HL-60 (cell line): ENCODE measurements at regions not wholly inside any gene's neighbourhood (a gene's known extent, or its start where the extent isn't known, plus 50 kb on each side); places are given as distances from the start of the nearest gene placed in this dataset.

Experiments used
- DNase-seq, 2 experiments: peaks; one replicate each; pipeline ENCODE4 v3.0.0-alpha.2; 2010 to 2020; ENCODE audit warnings: low read depth in 1 of 2, low spot score in 1 of 2
- H3K27ac ChIP-seq: fragments of 250-450 bp; sonication (Bioruptor Pico); replicated peaks from 2 replicates; pipeline ENCODE4 v1.5.1; 2020; ENCODE audit warnings: mild to moderate bottlenecking, moderate library complexity
- H3K27me3 ChIP-seq: fragments of 250-450 bp; sonication (Bioruptor Pico); 2 replicates; pipeline ENCODE4 v1.5.1; 2021; ENCODE audit warnings: mild to moderate bottlenecking, moderate library complexity; ENCODE audit not compliant: insufficient read depth, poor library complexity, severe bottlenecking
- H3K4me3 ChIP-seq: replicated peaks from 2 replicates; pipeline ENCODE4 v1.5.1; 2011; ENCODE audit warnings: mild to moderate bottlenecking, control low read depth, low read length; ENCODE audit not compliant: insufficient read depth
- GABPA ChIP-seq: IDR thresholded peaks from 2 replicates; pipeline ENCODE4 v1.6.1; 2012; ENCODE audit warnings: low read depth
- POLR2AphosphoS5 ChIP-seq: IDR thresholded peaks from 2 replicates; pipeline ENCODE4 v1.6.1; 2012; ENCODE audit warnings: low read depth
- SPI1 ChIP-seq: IDR thresholded peaks from 2 replicates; pipeline ENCODE4 v1.6.1; 2012; ENCODE audit warnings: low read depth, mild to moderate bottlenecking, borderline replicate concordance
- TF ChIP-seq, protein P1 (sequence below): IDR thresholded peaks from one replicate; pipeline ENCODE4 v1.5.1; 2011; ENCODE audit warnings: low read length, control low read depth, inconsistent platforms; ENCODE audit not compliant: insufficient read depth
- TF ChIP-seq, protein P2 (sequence below): IDR thresholded peaks from 2 replicates; pipeline ENCODE4 v1.6.1; 2012; ENCODE audit warnings: low read depth; ENCODE audit not compliant: insufficient replicate concordance

DNA sequence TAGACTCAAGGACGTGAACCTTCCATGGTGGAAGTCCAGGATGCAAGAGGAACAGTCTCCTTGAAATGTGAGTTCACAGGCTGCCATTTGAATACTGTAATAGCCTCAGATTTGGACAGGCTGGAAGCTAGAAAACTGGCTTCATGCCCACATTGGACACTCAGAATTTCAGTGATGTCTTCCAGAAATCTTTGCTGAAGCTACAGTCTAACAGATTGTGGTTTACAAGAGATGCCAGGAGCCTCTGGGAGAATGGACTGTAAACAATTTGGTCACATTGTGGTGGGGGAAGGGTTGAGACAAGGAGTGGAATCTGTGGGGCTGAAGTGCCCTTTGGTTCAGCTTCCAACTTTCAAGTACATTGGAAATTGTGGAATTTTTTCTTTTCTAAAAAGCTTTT is 252.0 kb upstream of the PROK2 start:
- H3K4me3 ChIP-seq = no peak overlapping the region
- no peak overlapping the region for H3K27ac ChIP-seq
- no peaks in the 10 kb centered on the region for H3K27me3 ChIP-seq
- TF ChIP-seq GABPA (no peak), SPI1 (no peak), POLR2AphosphoS5 (no peak)
- TF ChIP-seq, protein P1, sequence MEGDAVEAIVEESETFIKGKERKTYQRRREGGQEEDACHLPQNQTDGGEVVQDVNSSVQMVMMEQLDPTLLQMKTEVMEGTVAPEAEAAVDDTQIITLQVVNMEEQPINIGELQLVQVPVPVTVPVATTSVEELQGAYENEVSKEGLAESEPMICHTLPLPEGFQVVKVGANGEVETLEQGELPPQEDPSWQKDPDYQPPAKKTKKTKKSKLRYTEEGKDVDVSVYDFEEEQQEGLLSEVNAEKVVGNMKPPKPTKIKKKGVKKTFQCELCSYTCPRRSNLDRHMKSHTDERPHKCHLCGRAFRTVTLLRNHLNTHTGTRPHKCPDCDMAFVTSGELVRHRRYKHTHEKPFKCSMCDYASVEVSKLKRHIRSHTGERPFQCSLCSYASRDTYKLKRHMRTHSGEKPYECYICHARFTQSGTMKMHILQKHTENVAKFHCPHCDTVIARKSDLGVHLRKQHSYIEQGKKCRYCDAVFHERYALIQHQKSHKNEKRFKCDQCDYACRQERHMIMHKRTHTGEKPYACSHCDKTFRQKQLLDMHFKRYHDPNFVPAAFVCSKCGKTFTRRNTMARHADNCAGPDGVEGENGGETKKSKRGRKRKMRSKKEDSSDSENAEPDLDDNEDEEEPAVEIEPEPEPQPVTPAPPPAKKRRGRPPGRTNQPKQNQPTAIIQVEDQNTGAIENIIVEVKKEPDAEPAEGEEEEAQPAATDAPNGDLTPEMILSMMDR = no peak
- TF ChIP-seq, protein P2, sequence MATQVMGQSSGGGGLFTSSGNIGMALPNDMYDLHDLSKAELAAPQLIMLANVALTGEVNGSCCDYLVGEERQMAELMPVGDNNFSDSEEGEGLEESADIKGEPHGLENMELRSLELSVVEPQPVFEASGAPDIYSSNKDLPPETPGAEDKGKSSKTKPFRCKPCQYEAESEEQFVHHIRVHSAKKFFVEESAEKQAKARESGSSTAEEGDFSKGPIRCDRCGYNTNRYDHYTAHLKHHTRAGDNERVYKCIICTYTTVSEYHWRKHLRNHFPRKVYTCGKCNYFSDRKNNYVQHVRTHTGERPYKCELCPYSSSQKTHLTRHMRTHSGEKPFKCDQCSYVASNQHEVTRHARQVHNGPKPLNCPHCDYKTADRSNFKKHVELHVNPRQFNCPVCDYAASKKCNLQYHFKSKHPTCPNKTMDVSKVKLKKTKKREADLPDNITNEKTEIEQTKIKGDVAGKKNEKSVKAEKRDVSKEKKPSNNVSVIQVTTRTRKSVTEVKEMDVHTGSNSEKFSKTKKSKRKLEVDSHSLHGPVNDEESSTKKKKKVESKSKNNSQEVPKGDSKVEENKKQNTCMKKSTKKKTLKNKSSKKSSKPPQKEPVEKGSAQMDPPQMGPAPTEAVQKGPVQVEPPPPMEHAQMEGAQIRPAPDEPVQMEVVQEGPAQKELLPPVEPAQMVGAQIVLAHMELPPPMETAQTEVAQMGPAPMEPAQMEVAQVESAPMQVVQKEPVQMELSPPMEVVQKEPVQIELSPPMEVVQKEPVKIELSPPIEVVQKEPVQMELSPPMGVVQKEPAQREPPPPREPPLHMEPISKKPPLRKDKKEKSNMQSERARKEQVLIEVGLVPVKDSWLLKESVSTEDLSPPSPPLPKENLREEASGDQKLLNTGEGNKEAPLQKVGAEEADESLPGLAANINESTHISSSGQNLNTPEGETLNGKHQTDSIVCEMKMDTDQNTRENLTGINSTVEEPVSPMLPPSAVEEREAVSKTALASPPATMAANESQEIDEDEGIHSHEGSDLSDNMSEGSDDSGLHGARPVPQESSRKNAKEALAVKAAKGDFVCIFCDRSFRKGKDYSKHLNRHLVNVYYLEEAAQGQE = no peak
- DNase-seq = no peak

DNA sequence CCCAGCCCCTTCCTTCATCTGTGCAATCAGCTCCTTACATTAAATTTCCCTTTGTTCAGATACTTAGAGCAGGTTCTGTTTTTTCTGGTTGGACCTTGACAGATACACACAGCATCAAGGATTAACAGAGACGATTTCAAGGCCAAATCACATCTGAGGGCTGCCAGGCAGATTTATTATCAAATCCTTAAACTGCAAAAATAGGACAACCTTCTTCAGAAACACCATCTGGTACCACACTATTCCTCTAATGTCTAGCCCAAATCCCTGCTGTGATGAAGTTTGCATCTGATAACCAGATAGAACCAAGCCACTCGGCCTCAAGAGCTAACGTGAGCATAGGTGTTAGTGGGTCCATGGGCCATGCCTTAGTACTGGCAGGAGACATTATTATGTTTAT is 250.7 kb upstream of the PROK2 start:
- Histone ChIP-seq H3K27ac (no peak overlapping the region), H3K27me3 (no peaks in the 10 kb centered on the region), H3K4me3 (no peak overlapping the region)
- TF ChIP-seq POLR2AphosphoS5 (no peak), SPI1 (no peak), GABPA (no peak)
- TF ChIP-seq, protein P1 = no peak
- TF ChIP-seq, protein P2 = no peak
- DNase-seq = no peak

DNA sequence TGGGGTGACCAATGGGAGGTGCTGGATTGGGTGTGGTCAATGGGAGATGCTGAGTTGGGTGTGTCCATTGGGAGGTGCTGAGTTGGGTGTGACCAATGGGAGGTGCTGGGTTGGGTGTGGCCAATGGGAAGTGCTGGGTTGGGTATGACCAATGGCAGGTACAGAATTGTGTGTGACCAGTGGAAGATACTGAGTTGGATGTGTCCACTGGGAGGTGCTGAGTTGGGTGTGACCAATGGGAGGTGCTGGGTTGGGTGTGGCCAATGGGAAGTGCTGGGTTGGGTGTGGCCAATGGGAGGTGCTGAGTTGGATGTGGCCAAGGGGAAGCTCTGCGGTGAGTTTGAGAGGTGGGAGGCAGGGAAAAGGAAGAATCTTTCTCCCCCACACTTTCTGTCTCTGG is 250.0 kb upstream of the PROK2 start:
- DNase-seq = no peak
- Histone ChIP-seq H3K27me3 (no peaks in the 10 kb centered on the region), H3K27ac (no peak overlapping the region), H3K4me3 (no peak overlapping the region)
- TF ChIP-seq, protein P1 = no peak
- TF ChIP-seq, protein P2 = no peak
- no peak for TF ChIP-seq GABPA
- TF ChIP-seq POLR2AphosphoS5 = no peak
- no peak for TF ChIP-seq SPI1
